CD8-positive, alpha-beta memory T cell (primary cell): ENCODE measurements at regions not wholly inside any gene's neighbourhood (a gene's known extent, or its start where the extent isn't known, plus 50 kb on each side); places are given as distances from the start of the nearest gene placed in this dataset.

ENCODE experiments used
- CTCF ChIA-PET: fragments of 350-600 bp; sonication (Branson Sonifier 250); formaldehyde crosslinking; loops from one replicate; lab custom pipeline; 2021; ENCODE audit warnings: antibody characterized with exemption; lab: Charles Lee
- POLR2A ChIA-PET: fragments of 350-600 bp; sonication (Branson Sonifier 250); formaldehyde crosslinking; loops from one replicate; lab custom pipeline; 2021; ENCODE audit warnings: antibody characterized with exemption; lab: Charles Lee
- DNase-seq, 5 donors: peaks; one replicate each; pipeline versions ENCODE4 v3.0.0 to v3.0.0-alpha.2; 2020 to 2022; ENCODE audit warnings: mixed read lengths in 1 of 5
- H3K27ac ChIP-seq: one replicate; pipeline ENCODE4 v1.7.0; 2013; ENCODE audit warnings: low read depth, mild to moderate bottlenecking, low read length, moderate library complexity
- H3K27me3 ChIP-seq: 2 replicates; pipeline ENCODE4 v1.7.0; 2013; ENCODE audit warnings: low read length, mild to moderate bottlenecking; ENCODE audit not compliant: insufficient read depth, poor library complexity, severe bottlenecking
- H3K36me3 ChIP-seq: 2 replicates; pipeline ENCODE4 v1.7.0; 2013; ENCODE audit warnings: mild to moderate bottlenecking, low read length, moderate library complexity; ENCODE audit not compliant: insufficient read depth
- H3K4me1 ChIP-seq: 2 replicates; pipeline ENCODE4 v1.7.0; 2013; ENCODE audit warnings: mild to moderate bottlenecking, low read length, moderate library complexity; ENCODE audit not compliant: insufficient read depth
- H3K4me3 ChIP-seq: 2 replicates; pipeline ENCODE4 v1.7.0; 2013; ENCODE audit warnings: mild to moderate bottlenecking, low read length
- H3K9me3 ChIP-seq: 2 replicates; pipeline ENCODE4 v1.7.0; 2013; ENCODE audit warnings: mild to moderate bottlenecking, low read length
- H3K27ac Mint-ChIP-seq, 8 donors: one replicate each; pipeline ENCODE4 v1.8.0; 2020 to 2021; ENCODE audit warnings: mixed read lengths in 8 of 8, mild to moderate bottlenecking in 6 of 8, inconsistent platforms in 3 of 8, moderate library complexity in 3 of 8
- H3K27me3 Mint-ChIP-seq, 2 donors: one replicate each; pipeline ENCODE4 v1.8.0; 2020 to 2021; ENCODE audit warnings: mixed read lengths in 2 of 2, mild to moderate bottlenecking in 1 of 2, moderate library complexity in 1 of 2
- H3K36me3 Mint-ChIP-seq, 3 donors: one replicate each; pipeline ENCODE4 v1.8.0; 2020 to 2021; ENCODE audit warnings: mixed read lengths in 3 of 3, inconsistent platforms in 1 of 3, mild to moderate bottlenecking in 1 of 3
- H3K4me1 Mint-ChIP-seq, 3 donors: one replicate each; pipeline ENCODE4 v1.8.0; 2020 to 2021; ENCODE audit warnings: mixed read lengths in 3 of 3, inconsistent platforms in 1 of 3, mild to moderate bottlenecking in 1 of 3
- H3K4me3 Mint-ChIP-seq, 7 donors: one replicate each; pipeline ENCODE4 v1.8.0; 2020 to 2021; ENCODE audit warnings: mixed read lengths in 7 of 7, mild to moderate bottlenecking in 6 of 7, moderate library complexity in 4 of 7, inconsistent platforms in 2 of 7
- H3K9me3 Mint-ChIP-seq, 5 donors: one replicate each; pipeline ENCODE4 v1.8.0; 2020 to 2022; ENCODE audit warnings: mixed read lengths in 5 of 5, mild to moderate bottlenecking in 3 of 5, moderate library complexity in 2 of 5, inconsistent platforms in 1 of 5

DNA sequence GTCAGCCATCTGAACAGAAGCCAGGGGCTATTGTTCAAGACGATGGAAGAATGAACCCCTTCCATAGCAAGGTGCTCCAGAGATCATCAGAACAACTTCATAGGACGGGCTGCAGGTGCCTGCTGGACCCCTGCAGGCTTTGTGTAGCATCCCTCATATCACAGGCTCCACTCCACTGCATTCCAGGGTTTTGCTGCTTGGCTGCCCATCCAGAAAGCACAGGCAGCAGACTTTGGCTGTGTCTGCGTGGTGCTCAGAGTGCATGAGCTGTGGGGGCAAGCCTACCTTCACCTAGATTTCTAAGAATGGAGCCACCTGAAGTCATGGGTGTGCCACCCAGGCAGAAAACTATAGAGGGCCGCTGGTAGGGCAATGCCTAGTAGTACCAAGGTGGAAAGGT, 93.9 kb upstream of the NLRP1 start:
- no peaks in the 10 kb centered on the region for H3K4me1 Mint-ChIP-seq
- no peak overlapping the region for H3K4me3 Mint-ChIP-seq
- H3K27ac Mint-ChIP-seq = no peak overlapping the region
- no peaks in the 10 kb centered on the region for H3K27me3 ChIP-seq
- CTCF ChIA-PET = no interaction called here
- no peak for DNase-seq
- no peaks in the 10 kb centered on the region for H3K4me1 ChIP-seq
- no peaks in the 10 kb centered on the region for H3K36me3 ChIP-seq
- H3K36me3 Mint-ChIP-seq = no peaks in the 10 kb centered on the region
- H3K27me3 Mint-ChIP-seq = peaks cover 16 to 51% of the 10 kb centered on the region in 2 donors
- POLR2A ChIA-PET = no interaction called here
- no peak overlapping the region for H3K27ac ChIP-seq
- peaks cover 0 to 5% (median 3%) of the 10 kb centered on the region in 5 donors for H3K9me3 Mint-ChIP-seq
- no peaks in the 10 kb centered on the region for H3K9me3 ChIP-seq
- no peak overlapping the region for H3K4me3 ChIP-seq

GRCh38 chr17:5680766-5681165, 96.5 kb upstream of the NLRP1 start:
- Mint-ChIP-seq H3K27ac (no peak overlapping the region), H3K4me1 (no peaks in the 10 kb centered on the region), H3K27me3 (peaks cover 26 to 53% of the 10 kb centered on the region in 2 donors), H3K9me3 (peaks cover 0 to 4% (median 0%) of the 10 kb centered on the region in 5 donors), H3K4me3 (no peak overlapping the region), H3K36me3 (no peaks in the 10 kb centered on the region)
- Histone ChIP-seq H3K27me3 (no peaks in the 10 kb centered on the region), H3K9me3 (no peaks in the 10 kb centered on the region), H3K4me3 (no peak overlapping the region), H3K4me1 (no peaks in the 10 kb centered on the region), H3K27ac (no peak overlapping the region), H3K36me3 (no peaks in the 10 kb centered on the region)
- DNase-seq = no peak
- POLR2A ChIA-PET = no interaction called here
- CTCF ChIA-PET = no interaction called here

GRCh38 chr17:5683241-5683640, 98.9 kb upstream of the NLRP1 start:
- H3K4me1 ChIP-seq = no peaks in the 10 kb centered on the region
- H3K27ac Mint-ChIP-seq = no peak overlapping the region
- H3K27ac ChIP-seq = no peak overlapping the region
- H3K9me3 ChIP-seq = no peaks in the 10 kb centered on the region
- no peaks in the 10 kb centered on the region for H3K36me3 ChIP-seq
- H3K4me1 Mint-ChIP-seq = no peaks in the 10 kb centered on the region
- CTCF ChIA-PET = no interaction called here
- H3K27me3 Mint-ChIP-seq = peaks cover 29 to 54% of the 10 kb centered on the region in 2 donors
- H3K9me3 Mint-ChIP-seq = peaks cover 0 to 4% (median 0%) of the 10 kb centered on the region in 5 donors
- H3K4me3 Mint-ChIP-seq = no peak overlapping the region
- H3K4me3 ChIP-seq = no peak overlapping the region
- POLR2A ChIA-PET = no interaction called here
- H3K36me3 Mint-ChIP-seq = no peaks in the 10 kb centered on the region
- no peaks in the 10 kb centered on the region for H3K27me3 ChIP-seq
- DNase-seq = no peak

GRCh38 chr17:5686074-5686635, 101.8 kb upstream of the NLRP1 start:
- H3K36me3 Mint-ChIP-seq = no peaks in the 10 kb centered on the region
- Histone ChIP-seq H3K36me3 (no peaks in the 10 kb centered on the region), H3K4me1 (no peaks in the 10 kb centered on the region), H3K27me3 (no peaks in the 10 kb centered on the region), H3K27ac (no peak overlapping the region), H3K4me3 (no peak overlapping the region), H3K9me3 (no peaks in the 10 kb centered on the region)
- ChIA-PET CTCF (no interaction called here), POLR2A (no interaction called here)
- no peak overlapping the region for H3K27ac Mint-ChIP-seq
- no peaks in the 10 kb centered on the region for H3K4me1 Mint-ChIP-seq
- peaks cover 33 to 53% of the 10 kb centered on the region in 2 donors for H3K27me3 Mint-ChIP-seq
- H3K9me3 Mint-ChIP-seq = no peaks in the 10 kb centered on the region
- no peak for DNase-seq
- H3K4me3 Mint-ChIP-seq = no peak overlapping the region

GRCh38 chr17:5687646-5688045, 103.3 kb upstream of the NLRP1 start:
- Mint-ChIP-seq H3K9me3 (no peaks in the 10 kb centered on the region), H3K27ac (no peak overlapping the region), H3K4me1 (no peaks in the 10 kb centered on the region), H3K4me3 (no peak overlapping the region), H3K36me3 (no peaks in the 10 kb centered on the region), H3K27me3 (peaks cover 25 to 48% of the 10 kb centered on the region in 2 donors)
- H3K9me3 ChIP-seq = no peaks in the 10 kb centered on the region
- ChIA-PET POLR2A (no interaction called here), CTCF (no interaction called here)
- H3K27ac ChIP-seq = no peak overlapping the region
- H3K4me1 ChIP-seq = no peaks in the 10 kb centered on the region
- H3K27me3 ChIP-seq = no peaks in the 10 kb centered on the region
- DNase-seq = no peak
- H3K36me3 ChIP-seq = no peaks in the 10 kb centered on the region
- no peak overlapping the region for H3K4me3 ChIP-seq

- Mint-ChIP-seq H3K4me1 (no peaks in the 10 kb centered on the region), H3K9me3 (peaks cover 0 to 2% (median 0%) of the 10 kb centered on the region in 5 donors), H3K27ac (no peak overlapping the region), H3K4me3 (no peak overlapping the region), H3K27me3 (peaks cover 9 to 35% of the 10 kb centered on the region in 2 donors), H3K36me3 (no peaks in the 10 kb centered on the region)
- POLR2A ChIA-PET = no interaction called here
- Histone ChIP-seq H3K36me3 (no peaks in the 10 kb centered on the region), H3K9me3 (no peaks in the 10 kb centered on the region), H3K27me3 (no peaks in the 10 kb centered on the region), H3K4me3 (no peak overlapping the region), H3K27ac (no peak overlapping the region), H3K4me1 (no peaks in the 10 kb centered on the region)
- CTCF ChIA-PET = no interaction called here
- no peak for DNase-seq
Observed at GRCh38 chr17:5693821-5694220, 109.5 kb upstream of the NLRP1 start.

- ChIA-PET POLR2A (no interaction called here), CTCF (no interaction called here)
- Histone ChIP-seq H3K4me1 (no peaks in the 10 kb centered on the region), H3K36me3 (no peaks in the 10 kb centered on the region), H3K27me3 (no peaks in the 10 kb centered on the region), H3K27ac (no peak overlapping the region), H3K9me3 (no peaks in the 10 kb centered on the region), H3K4me3 (no peak overlapping the region)
- no peak overlapping the region for H3K4me3 Mint-ChIP-seq
- H3K27me3 Mint-ChIP-seq = peaks cover 6 to 37% of the 10 kb centered on the region in 2 donors
- no peak overlapping the region for H3K27ac Mint-ChIP-seq
- H3K36me3 Mint-ChIP-seq = no peaks in the 10 kb centered on the region
- no peaks in the 10 kb centered on the region for H3K4me1 Mint-ChIP-seq
- DNase-seq = no peak
- peaks cover 0 to 3% (median 0%) of the 10 kb centered on the region in 5 donors for H3K9me3 Mint-ChIP-seq
Observed at GRCh38 chr17:5694551-5694950, 110.2 kb upstream of the NLRP1 start.

DNA sequence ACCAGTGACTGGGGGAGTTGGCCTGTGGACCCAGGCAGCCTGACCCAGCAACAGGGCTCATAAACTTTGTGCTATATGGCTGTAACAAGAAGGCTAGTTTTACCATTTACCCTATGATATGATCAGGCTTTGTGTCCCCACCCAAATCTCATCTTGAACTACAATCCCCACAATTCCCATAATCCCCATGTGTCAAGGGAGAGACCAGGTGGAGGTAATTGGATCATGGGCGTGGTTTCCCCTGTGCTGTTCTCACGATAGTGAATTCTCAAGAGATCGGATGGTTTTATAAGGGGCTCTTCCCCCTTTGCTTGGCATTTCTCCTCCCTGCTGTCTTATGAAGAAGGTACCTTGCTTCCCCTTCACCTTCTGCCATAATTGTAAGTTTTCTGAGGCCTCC, 111.2 kb upstream of the NLRP1 start:
- Histone ChIP-seq H3K9me3 (no peaks in the 10 kb centered on the region), H3K36me3 (no peaks in the 10 kb centered on the region), H3K27ac (no peak overlapping the region), H3K27me3 (no peaks in the 10 kb centered on the region), H3K4me1 (no peaks in the 10 kb centered on the region), H3K4me3 (no peak overlapping the region)
- CTCF ChIA-PET = no interaction called here
- H3K27ac Mint-ChIP-seq = no peak overlapping the region
- H3K27me3 Mint-ChIP-seq = peaks cover 9 to 31% of the 10 kb centered on the region in 2 donors
- no peaks in the 10 kb centered on the region for H3K36me3 Mint-ChIP-seq
- H3K4me1 Mint-ChIP-seq = no peaks in the 10 kb centered on the region
- POLR2A ChIA-PET = no interaction called here
- no peak overlapping the region for H3K4me3 Mint-ChIP-seq
- peaks cover 0 to 3% (median 0%) of the 10 kb centered on the region in 5 donors for H3K9me3 Mint-ChIP-seq
- no peak for DNase-seq
